Upper lobe of left lung (tissue), 6 donors: ENCODE measurements at regions not wholly inside any gene's neighbourhood (a gene's known extent, or its start where the extent isn't known, plus 50 kb on each side); places are given as distances from the start of the nearest gene placed in this dataset.

ENCODE experiments used
- ATAC-seq, 2 donors: fragments of 200-7000 bp; cut with Tn5 transposase; one replicate each; pipeline ENCODE4 v1.9.1; 2022; ENCODE audit warnings: mild to moderate bottlenecking in 2 of 2, moderate library complexity in 2 of 2; ENCODE audit not compliant: low FRiP score in 2 of 2
- DNase-seq, 2 donors: peaks; one replicate each; pipeline ENCODE4 v3.0.0-alpha.2; 2019 to 2020
- H3K27ac ChIP-seq, 4 donors: fragments of 200-600 bp; sonication (generic); one replicate each; pipeline ENCODE4 v1.5.1; 2016 to 2019
- H3K27me3 ChIP-seq, 4 donors: fragments of 200-600 bp; sonication (generic); one replicate each; pipeline ENCODE4 v1.5.1; 2017 to 2019
- H3K36me3 ChIP-seq, 4 donors: fragments of 200-600 bp; sonication (generic); one replicate each; pipeline ENCODE4 v1.5.1; 2016 to 2019
- H3K4me1 ChIP-seq, 4 donors: fragments of 200-600 bp; sonication (generic); one replicate each; pipeline ENCODE4 v1.5.1; 2018 to 2019
- H3K4me3 ChIP-seq, 4 donors: fragments of 200-600 bp; sonication (generic); one replicate each; pipeline ENCODE4 v1.5.1; 2017 to 2019; ENCODE audit warnings: mild to moderate bottlenecking in 2 of 4, moderate library complexity in 1 of 4
- H3K9me3 ChIP-seq, 4 donors: fragments of 200-600 bp; sonication (generic); one replicate each; pipeline ENCODE4 v1.5.1; 2018 to 2019
- CTCF ChIP-seq, 6 experiments: fragments of 450-650 bp in 4 of 6; fragments of 200-600 bp in 2 of 6; sonication (generic) in 2 of 6; IDR thresholded peaks; one replicate each; pipeline ENCODE4 v1.5.1; 2016 to 2019; ENCODE audit warnings: antibody characterized with exemption in 6 of 6
- EP300 ChIP-seq, 4 donors: sonication (generic); formaldehyde crosslinking; IDR thresholded peaks; one replicate each; pipeline ENCODE4 v1.5.1; 2017; ENCODE audit warnings: antibody characterized with exemption in 4 of 4, control low read depth in 2 of 4
- POLR2A ChIP-seq, 4 donors: fragments of 450-650 bp; IDR thresholded peaks; one replicate each; pipeline ENCODE4 v1.5.1; 2016 to 2017; ENCODE audit warnings: antibody characterized with exemption in 4 of 4, mild to moderate bottlenecking in 2 of 4
- POLR2AphosphoS5 ChIP-seq, 2 donors: sonication (generic); formaldehyde crosslinking; IDR thresholded peaks; one replicate each; pipeline ENCODE4 v1.5.1; 2017; ENCODE audit warnings: antibody characterized with exemption in 2 of 2
- WGBS, 2 donors: methylation state at CpG; one replicate each; pipeline ENCODE4 v1.1.5; 2017 to 2018; 5-methylcytosine and 5-hydroxymethylcytosine counted together
- donor health status: DM: no; HTN: no; CAD: no; lungs with moderate emphysema.
- donor health status: DM: no; HTN: yes; CAD: no; lungs with severe emphysema.

- DNase-seq (no peak), ATAC-seq (peak in 1 of 2 donors; percentile 12)
- Histone ChIP-seq H3K4me1 (no peaks in the 10 kb centered on the region), H3K9me3 (no peaks in the 10 kb centered on the region), H3K27ac (no peak overlapping the region), H3K36me3 (no peaks in the 10 kb centered on the region), H3K27me3 (no peaks in the 10 kb centered on the region), H3K4me3 (no peak overlapping the region)
- WGBS, 2 donors, result 86 to 96% methylated on average over 2 to 6 of the region's 6 CpGs
- TF ChIP-seq POLR2AphosphoS5 (IDR thresholded peaks at IDR 0.05) (no peak), POLR2A (IDR thresholded peaks at IDR 0.05) (no peak)
Observed at GRCh38 chr5:122222580-122222979, 89.5 kb upstream of the SNCAIP start.

GRCh38 chr5:122228728-122229392 is 83.2 kb upstream of the SNCAIP start:
- H3K4me3 ChIP-seq, result no peak overlapping the region
- no peaks in the 10 kb centered on the region for H3K4me1 ChIP-seq
- DNase-seq (no peak), ATAC-seq (no peak)
- WGBS, 2 donors, result 91 to 96% methylated on average over 11 of the region's 11 CpGs
- H3K27ac ChIP-seq, result no peak overlapping the region
- H3K36me3 ChIP-seq, result no peaks in the 10 kb centered on the region
- TF ChIP-seq EP300 (IDR thresholded peaks at IDR 0.05) (no peak), POLR2A (IDR thresholded peaks at IDR 0.05) (no peak), CTCF (IDR thresholded peaks at IDR 0.05) (no peak), POLR2AphosphoS5 (IDR thresholded peaks at IDR 0.05) (no peak)
- no peaks in the 10 kb centered on the region for H3K27me3 ChIP-seq
- no peaks in the 10 kb centered on the region for H3K9me3 ChIP-seq

- TF ChIP-seq POLR2A (IDR thresholded peaks at IDR 0.05) (no peak), CTCF (IDR thresholded peaks at IDR 0.05) (no peak), EP300 (IDR thresholded peaks at IDR 0.05) (no peak), POLR2AphosphoS5 (IDR thresholded peaks at IDR 0.05) (no peak)
- Histone ChIP-seq H3K4me1 (no peaks in the 10 kb centered on the region), H3K27me3 (no peaks in the 10 kb centered on the region), H3K36me3 (no peaks in the 10 kb centered on the region), H3K9me3 (no peaks in the 10 kb centered on the region), H3K4me3 (no peak overlapping the region), H3K27ac (no peak overlapping the region)
- 93 to 95% methylated on average over 5 of the region's 5 CpGs for WGBS, 2 donors
- DNase-seq (no peak), ATAC-seq (no peak)
Observed at GRCh38 chr5:122229551-122229950, 82.5 kb upstream of the SNCAIP start.

GRCh38 chr5:122236270-122237040 is 75.6 kb upstream of the SNCAIP start:
- no peak for ATAC-seq
- TF ChIP-seq POLR2A (IDR thresholded peaks at IDR 0.05), result no peak
- TF ChIP-seq EP300 (IDR thresholded peaks at IDR 0.05), result no peak
- TF ChIP-seq CTCF (IDR thresholded peaks at IDR 0.05), result no peak
- TF ChIP-seq POLR2AphosphoS5 (IDR thresholded peaks at IDR 0.05), result no peak
- no peak for DNase-seq
- no peaks in the 10 kb centered on the region for H3K9me3 ChIP-seq
- no peaks in the 10 kb centered on the region for H3K4me1 ChIP-seq
- 62 to 77% methylated on average over 2 of the region's 2 CpGs for WGBS, 2 donors
- H3K36me3 ChIP-seq, result no peaks in the 10 kb centered on the region
- H3K4me3 ChIP-seq, result no peak overlapping the region
- no peaks in the 10 kb centered on the region for H3K27me3 ChIP-seq
- no peak overlapping the region for H3K27ac ChIP-seq

- no peak for DNase-seq
- no peaks in the 10 kb centered on the region for H3K4me1 ChIP-seq
- no peak overlapping the region for H3K4me3 ChIP-seq
- ATAC-seq, result no peak
- H3K27ac ChIP-seq, result no peak overlapping the region
- H3K9me3 ChIP-seq, result no peaks in the 10 kb centered on the region
- H3K27me3 ChIP-seq, result no peaks in the 10 kb centered on the region
- TF ChIP-seq POLR2AphosphoS5 (IDR thresholded peaks at IDR 0.05) (no peak), EP300 (IDR thresholded peaks at IDR 0.05) (no peak), CTCF (IDR thresholded peaks at IDR 0.05) (no peak), POLR2A (IDR thresholded peaks at IDR 0.05) (no peak)
- H3K36me3 ChIP-seq, result no peaks in the 10 kb centered on the region
- WGBS, 2 donors, result 56 to 62% methylated on average over 1 of the region's 1 CpG
Observed at GRCh38 chr5:122237906-122238305, 74.1 kb upstream of the SNCAIP start.
